Raji (cell line): ENCODE measurements at regions not wholly inside any gene's neighbourhood (a gene's known extent, or its start where the extent isn't known, plus 50 kb on each side); places are given as distances from the start of the nearest gene placed in this dataset.

Experiments used
- POLR2A ChIP-seq: IDR thresholded peaks from 2 replicates; pipeline ENCODE4 v1.6.1; 2011; ENCODE audit warnings: low read depth, low read length, control low read depth; ENCODE audit not compliant: insufficient read depth

- TF ChIP-seq POLR2A = no peak
Observed at GRCh38 chr3:106190296-106190695, 321.5 kb upstream of the CBLB start.

GRCh38 chr3:106191211-106191610 lies 322.4 kb upstream of the CBLB start:
- TF ChIP-seq POLR2A = no peak

- no peak for TF ChIP-seq POLR2A
Observed at GRCh38 chr3:106191913-106192312, 323.1 kb upstream of the CBLB start.

- TF ChIP-seq POLR2A = no peak
Observed at GRCh38 chr3:106193876-106194275, 325.1 kb upstream of the CBLB start.

GRCh38 chr3:106194726-106195125 lies 325.9 kb upstream of the CBLB start:
- TF ChIP-seq POLR2A = no peak

- no peak for TF ChIP-seq POLR2A
Observed at GRCh38 chr3:106197532-106198194, 328.9 kb upstream of the CBLB start.

- TF ChIP-seq POLR2A = no peak
Observed at GRCh38 chr3:106204160-106204868, 335.5 kb upstream of the CBLB start.

GRCh38 chr3:106206146-106206545 lies 337.3 kb upstream of the CBLB start:
- no peak for TF ChIP-seq POLR2A

GRCh38 chr3:106206613-106207012 lies 337.8 kb upstream of the CBLB start:
- no peak for TF ChIP-seq POLR2A

GRCh38 chr3:106208251-106208650 lies 339.4 kb upstream of the CBLB start:
- no peak for TF ChIP-seq POLR2A

GRCh38 chr3:106208967-106209366 lies 340.2 kb upstream of the CBLB start:
- TF ChIP-seq POLR2A = no peak

- no peak for TF ChIP-seq POLR2A
Observed at GRCh38 chr3:106209482-106209881, 340.7 kb upstream of the CBLB start.

- TF ChIP-seq POLR2A = no peak
Observed at GRCh38 chr3:106210923-106211322, 342.1 kb upstream of the CBLB start.

GRCh38 chr3:106212665-106213222 lies 343.9 kb upstream of the CBLB start:
- TF ChIP-seq POLR2A = no peak

GRCh38 chr3:106213954-106214353 lies 345.1 kb upstream of the CBLB start:
- no peak for TF ChIP-seq POLR2A

- TF ChIP-seq POLR2A = no peak
Observed at GRCh38 chr3:106214641-106215040, 345.8 kb upstream of the CBLB start.
